GM21717 (cell line): ENCODE measurements at regions not wholly inside any gene's neighbourhood (a gene's known extent, or its start where the extent isn't known, plus 50 kb on each side); places are given as distances from the start of the nearest gene placed in this dataset.

Experiments used
- ATAC-seq: cut with Tn5 transposase; IDR thresholded peaks from one replicate; pipeline ENCODE4 v1.9.1; 2021; ENCODE audit warnings: mild to moderate bottlenecking, moderate library complexity; ENCODE audit not compliant: unreplicated experiment

DNA sequence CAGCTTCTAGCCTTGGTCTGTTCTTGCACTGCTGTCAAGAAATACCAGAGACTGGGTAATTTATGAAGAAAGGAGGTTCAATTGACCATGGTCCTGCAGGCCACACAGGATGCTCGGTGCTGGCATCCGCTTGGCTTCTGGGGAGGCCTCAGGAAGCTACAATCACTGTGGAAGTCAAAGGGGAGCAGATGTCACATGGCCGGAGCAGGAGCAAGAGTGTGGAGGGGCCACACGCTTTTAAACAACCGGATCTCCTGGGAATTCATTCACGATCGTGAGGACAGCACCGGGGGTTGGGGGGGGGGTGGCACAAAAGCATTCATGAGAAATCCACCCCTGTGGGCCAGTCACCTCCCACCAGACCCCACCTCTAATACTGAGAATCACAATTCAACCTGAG lies 850.4 kb upstream of the SALL3 start:
- no peak for ATAC-seq

GRCh38 chr18:78130232-78131195 lies 849.1 kb upstream of the SALL3 start:
- no peak for ATAC-seq

GRCh38 chr18:78133729-78134128 lies 845.9 kb upstream of the SALL3 start:
- ATAC-seq: no peak

- no peak for ATAC-seq
Observed at GRCh38 chr18:78136986-78137385, 842.6 kb upstream of the SALL3 start.

DNA sequence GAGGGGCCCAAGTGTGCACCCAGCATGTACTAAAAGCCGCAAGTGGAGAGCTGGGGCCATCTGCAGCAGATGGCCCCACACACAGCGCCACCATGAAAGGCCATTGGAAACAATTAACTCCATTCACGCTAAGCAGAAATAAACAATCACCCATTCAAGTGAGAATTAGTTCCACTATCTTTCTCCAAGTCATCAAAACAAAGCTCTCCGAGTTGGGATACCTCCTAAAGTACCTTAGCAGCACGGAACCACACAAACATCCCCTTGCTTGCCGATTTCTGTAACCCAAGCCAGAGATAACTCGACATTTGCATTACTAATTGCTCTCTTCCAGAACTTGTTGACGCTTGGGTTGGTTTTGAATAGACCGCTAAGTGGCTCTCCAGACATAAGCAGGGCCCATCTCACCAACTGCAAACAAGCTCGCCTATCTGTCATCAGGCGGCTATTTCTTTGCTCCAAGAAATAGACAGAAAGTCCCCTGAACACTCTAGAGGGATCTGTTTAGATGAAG lies 840.6 kb upstream of the SALL3 start:
- ATAC-seq: no peak

GRCh38 chr18:78140294-78140693 lies 839.3 kb upstream of the SALL3 start:
- ATAC-seq: no peak

GRCh38 chr18:78144669-78145068 lies 834.9 kb upstream of the SALL3 start:
- ATAC-seq: no peak

DNA sequence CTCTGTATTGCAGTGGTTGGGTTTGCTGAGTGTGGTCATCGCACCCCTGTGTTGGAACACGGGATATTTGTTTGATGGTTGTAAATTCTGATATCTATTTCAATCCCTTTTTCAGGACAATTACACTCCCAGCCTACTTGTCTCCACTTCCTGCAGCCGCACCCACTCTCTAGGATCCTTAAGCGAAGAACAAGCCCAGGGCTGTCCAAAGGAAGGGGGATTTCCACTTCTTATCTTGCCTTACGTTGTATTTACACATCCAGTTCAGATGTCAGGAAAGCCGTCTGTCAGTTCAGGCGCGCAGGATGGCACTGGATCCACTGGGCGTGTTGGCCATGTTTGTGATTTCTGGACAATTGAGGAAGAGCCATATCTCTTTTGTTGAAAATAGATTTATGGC lies 834.5 kb upstream of the SALL3 start:
- no peak for ATAC-seq

DNA sequence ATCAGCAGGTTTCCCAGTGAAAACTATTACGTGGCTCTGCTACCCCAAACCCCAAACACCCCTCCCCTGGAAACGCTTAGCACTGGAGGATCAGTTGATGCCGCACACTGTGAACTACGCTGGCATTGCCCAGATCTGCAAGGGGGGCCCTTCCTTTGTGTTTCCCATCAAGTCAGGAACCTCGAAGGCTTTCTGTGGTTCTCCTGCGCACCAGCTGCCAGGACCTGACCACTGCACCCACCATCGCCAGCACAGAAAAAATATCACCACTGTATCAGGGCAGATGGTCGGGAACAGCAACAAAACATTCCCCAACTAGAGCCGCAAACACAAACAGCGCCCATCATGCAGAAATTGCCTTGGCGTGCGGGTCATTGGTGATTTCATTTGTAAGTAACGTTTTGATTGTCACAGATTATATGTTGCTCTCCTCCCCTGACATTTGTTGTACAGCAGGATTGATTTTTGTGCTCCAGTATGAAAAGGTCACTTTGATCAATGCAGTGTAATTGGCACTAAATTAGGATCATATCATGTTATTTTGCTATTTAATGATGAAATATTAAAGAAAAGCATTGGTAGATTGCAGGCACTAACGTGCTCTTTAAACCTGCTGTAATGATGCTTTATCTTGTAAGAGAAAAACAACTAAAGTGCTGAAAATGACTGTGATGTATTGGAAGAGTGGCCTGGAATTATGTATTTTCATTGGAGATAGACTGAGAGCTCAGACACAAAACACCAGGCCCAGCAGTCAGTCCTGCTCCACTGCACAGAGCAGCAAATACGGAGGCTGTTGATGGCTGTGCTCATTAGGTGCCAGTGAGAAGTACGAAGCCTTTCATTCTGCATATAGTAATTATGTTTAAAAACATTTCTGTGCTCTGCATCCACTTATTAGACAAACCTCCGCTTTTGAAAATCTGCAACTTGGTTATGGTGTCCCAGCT lies 833.2 kb upstream of the SALL3 start:
- ATAC-seq: no peak

- no peak for ATAC-seq
Observed at GRCh38 chr18:78150590-78150989, 829.0 kb upstream of the SALL3 start.

- no peak for ATAC-seq
Observed at GRCh38 chr18:78151234-78151633, 828.4 kb upstream of the SALL3 start.

GRCh38 chr18:78151948-78152725 lies 827.5 kb upstream of the SALL3 start:
- no peak for ATAC-seq

- ATAC-seq: no peak
Observed at GRCh38 chr18:78153362-78153761, 826.3 kb upstream of the SALL3 start.

DNA sequence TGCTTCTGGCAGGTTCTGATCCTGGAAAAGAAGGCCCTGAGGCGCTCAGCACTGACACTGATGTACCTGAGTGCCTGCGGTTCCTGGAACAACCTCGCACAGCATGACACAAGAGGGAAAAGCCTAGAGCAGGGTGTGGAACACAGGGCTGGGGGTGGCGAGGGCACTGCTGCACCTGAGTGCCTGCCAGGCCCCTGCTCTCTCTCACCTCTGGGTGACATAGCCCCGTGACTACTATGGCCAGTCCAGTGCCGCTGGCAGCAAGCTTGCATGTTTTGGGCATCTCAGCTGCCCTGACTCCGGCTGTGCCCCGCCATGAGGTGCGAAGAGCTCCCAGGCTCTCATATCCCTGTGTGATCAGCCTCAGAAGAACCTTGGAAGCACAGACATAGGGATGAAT lies 825.2 kb upstream of the SALL3 start:
- ATAC-seq: no peak

- ATAC-seq: no peak
Observed at GRCh38 chr18:78154853-78155252, 824.8 kb upstream of the SALL3 start.

- no peak for ATAC-seq
Observed at GRCh38 chr18:78156466-78156865, 823.2 kb upstream of the SALL3 start.

GRCh38 chr18:78158943-78159342 lies 820.7 kb upstream of the SALL3 start:
- ATAC-seq: no peak

- no peak for ATAC-seq
Observed at GRCh38 chr18:78159397-78159796, 820.2 kb upstream of the SALL3 start.

DNA sequence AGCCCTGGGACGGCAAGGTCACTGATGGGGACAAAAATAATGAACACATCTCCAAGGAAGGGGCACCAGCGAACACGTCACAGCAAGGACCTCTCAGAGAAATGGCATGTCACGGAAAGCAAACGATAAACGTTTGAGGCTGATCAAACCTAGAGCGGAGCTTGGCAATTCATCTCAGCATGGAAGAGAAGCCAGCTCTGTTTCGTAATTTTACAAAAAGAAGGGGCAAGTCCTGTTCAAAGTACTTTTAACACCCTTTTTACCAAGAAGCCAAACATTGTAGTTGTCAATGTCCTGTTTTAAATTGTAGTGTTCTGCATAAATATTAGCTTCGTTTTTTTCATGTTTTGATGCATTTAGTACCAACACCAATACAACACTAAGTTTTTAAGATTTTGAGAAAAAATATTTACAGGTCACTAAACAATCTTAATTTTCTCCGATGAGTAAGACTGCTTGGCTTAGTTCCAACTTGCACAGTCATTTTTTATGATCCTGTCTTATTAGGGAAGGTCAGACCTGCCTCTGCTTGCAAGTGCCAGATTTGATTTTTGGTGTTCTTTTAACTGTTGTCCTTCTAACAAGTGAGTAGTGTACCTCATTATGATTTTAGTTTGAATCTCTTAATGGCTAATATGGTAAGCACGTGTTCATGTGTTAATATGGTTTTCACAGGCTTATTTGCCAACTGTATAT lies 818.5 kb upstream of the SALL3 start:
- no peak for ATAC-seq

DNA sequence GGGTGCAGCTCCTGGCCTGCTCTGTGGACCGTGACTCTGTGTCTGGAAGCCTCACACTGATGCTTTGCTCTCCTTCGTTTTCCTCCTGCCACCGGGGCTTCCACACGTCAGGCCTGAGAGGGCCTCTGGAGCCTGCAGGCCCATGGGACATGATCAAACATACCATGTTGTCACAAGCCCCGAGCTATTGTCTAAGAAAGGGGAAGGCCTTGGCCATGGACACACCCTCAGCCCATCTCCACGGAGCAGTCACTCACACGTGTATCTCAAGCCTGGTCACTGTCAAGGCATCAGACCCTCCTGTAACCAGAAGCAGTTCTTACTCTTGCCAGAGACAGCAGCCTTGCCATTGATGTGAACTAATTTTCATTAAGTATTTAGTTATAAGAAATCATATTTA lies 814.1 kb upstream of the SALL3 start:
- no peak for ATAC-seq
